T47D (cell line): ENCODE measurements at regions not wholly inside any gene's neighbourhood (a gene's known extent, or its start where the extent isn't known, plus 50 kb on each side); places are given as distances from the start of the nearest gene placed in this dataset.
A peak's percentile ranks its signal among the peaks of the same experiment; 100 is the strongest.
"Not testable (repeated sequence)": the region's sequence is repeated elsewhere in the genome, so short reads cannot be mapped to it uniquely, and the experiment has no call there.

Source experiments
- DNase-seq, 2 experiments: peaks; one replicate each; pipeline versions ENCODE4 v3.0.0 to v3.0.0-alpha.2; 2011 to 2012; ENCODE audit warnings: low read depth in 1 of 2, low spot score in 1 of 2
- JUND ChIP-seq: IDR thresholded peaks from 2 replicates; pipeline ENCODE4 v1.6.1; 2012; ENCODE audit warnings: low read depth
- in situ Hi-C: cut with HindIII; loops from 2 replicates; pipeline ENCODE4 v1.10.0; 2016; ENCODE audit warnings: low sequenced_read_pairs, low pct_unique_long_range_greater_than_20kb

DNA sequence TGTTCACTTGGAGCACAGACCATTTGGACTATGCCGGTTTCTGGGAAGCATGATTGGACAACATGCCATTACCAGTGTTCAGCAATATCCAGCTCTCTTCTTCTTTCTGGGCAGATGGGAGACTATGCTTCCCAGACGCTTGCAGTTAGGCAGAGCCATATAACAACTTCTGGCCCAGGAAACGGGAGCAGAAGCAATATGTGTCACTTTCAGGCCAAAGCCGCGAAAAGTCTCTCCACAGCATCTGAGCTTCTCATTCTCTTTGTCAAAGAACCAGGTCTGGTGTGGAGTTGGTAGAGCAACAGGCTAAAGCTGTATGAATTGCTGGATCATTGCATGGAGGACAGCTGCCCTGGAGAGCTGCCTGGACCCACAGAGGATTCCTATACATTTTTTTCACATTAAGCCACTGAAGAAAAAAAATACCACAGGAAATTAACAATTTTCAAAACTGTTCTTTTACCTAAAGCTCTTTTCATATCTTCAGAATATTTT is 131.4 kb upstream of the FRG1 start:
- no peak for DNase-seq
- TF ChIP-seq JUND: no peak
- in situ Hi-C loops: no loop called here

DNA sequence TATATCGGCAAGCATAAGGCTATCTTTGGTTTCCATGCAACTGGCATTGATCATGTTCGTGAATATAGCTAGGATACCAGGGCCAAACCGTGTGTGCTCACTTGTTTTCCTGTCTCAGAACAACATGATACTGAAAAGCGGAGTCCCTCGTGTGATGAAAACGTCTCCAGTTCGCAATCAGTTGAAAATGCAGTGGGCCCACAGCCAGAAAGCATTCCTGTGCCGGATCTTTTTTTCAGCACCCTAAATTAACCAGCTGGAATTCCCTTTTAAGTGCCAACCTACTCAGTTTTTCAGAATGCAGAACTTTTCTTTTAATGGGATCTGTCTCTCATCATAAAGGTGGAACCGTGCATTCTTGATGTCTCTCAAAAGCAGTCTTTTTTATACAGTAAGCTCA is 130.8 kb upstream of the FRG1 start:
- TF ChIP-seq JUND: no peak
- DNase-seq: no peak
- in situ Hi-C loops: no loop called here

GRCh38 chr4:189810318-189811181 is 130.1 kb upstream of the FRG1 start:
- in situ Hi-C loops, DNase-seq: not testable (repeated sequence)

DNA sequence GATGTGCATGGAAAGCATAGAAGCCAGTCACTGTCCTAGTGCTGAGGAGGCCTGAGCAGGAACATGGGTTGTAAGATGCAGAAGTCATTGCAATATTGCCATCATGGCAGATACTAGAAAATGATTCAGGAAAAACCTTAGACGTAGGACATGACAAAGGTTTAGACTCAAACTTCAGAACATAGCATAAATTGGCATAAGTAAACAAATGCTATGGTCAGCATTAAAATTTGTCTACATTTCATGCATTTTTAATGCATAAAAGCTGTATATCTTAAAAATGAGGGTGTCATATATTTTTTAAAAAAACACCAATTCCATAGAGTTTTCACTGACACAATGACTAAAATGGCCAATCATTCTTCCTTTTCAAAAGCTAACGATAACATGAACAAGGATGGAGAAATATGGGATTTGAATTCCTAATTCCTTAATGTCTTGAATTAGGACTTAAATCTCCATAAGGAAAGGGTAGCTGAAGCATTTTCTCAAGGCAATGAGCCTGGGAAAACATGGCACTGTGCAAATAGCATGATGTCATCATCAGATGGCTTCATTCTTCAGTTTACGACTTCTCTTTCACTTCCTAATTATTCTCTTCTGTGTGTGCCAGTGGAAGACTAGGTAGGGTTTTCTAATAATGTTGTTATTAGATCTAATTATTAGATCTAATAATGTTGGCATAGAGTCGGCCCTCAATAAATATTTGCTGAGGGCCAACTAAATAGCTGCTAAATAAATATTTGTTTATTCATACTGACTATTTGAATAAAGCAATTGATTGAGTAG is 125.1 kb upstream of the FRG1 start:
- in situ Hi-C loops: no loop called here
- TF ChIP-seq JUND: no peak
- DNase-seq: peak in 1 of 2 experiments; percentile 44

GRCh38 chr4:189822326-189822725 is 118.3 kb upstream of the FRG1 start:
- no peak for DNase-seq
- TF ChIP-seq JUND: no peak
- in situ Hi-C loops: no loop called here

DNA sequence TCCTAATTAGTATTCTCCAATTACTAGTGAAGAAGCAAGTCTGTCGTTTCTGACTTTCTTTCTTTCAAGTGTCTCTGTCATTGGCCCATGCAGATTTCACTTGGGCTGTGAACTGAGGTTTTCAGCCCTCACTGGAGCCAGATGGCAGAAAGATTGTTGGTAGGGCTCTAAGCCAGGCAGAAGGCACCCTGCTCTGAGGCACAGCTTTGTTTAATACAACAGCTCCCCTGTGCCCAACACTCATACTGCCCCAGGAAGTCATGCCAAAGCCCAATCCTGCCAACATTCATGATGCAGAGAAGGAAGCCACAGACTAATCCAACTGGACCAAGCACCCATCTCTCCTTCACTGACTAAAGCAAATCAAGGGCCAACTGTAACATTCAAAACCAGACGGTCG is 117.1 kb upstream of the FRG1 start:
- in situ Hi-C loops: no loop called here
- DNase-seq: no peak
- no peak for TF ChIP-seq JUND

DNA sequence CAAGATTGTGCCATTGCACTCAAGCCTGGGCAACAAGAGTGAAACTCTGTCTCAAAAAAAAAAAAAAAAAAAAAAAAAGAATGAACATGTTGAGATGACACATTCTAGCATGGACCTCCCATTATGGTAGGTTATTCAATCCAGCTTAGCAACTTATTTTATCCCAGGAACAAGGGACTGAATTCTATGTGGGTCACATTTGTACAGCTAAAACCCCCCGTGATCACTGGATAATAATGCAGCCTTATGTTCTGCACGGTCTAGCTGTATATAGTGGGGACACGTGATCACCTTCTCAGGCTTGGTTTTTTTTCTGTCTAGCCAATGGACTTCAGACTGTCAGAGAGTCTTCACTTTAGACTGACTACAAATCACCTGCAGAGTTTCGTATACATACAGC is 115.2 kb upstream of the FRG1 start:
- TF ChIP-seq JUND: no peak
- in situ Hi-C loops: no loop called here
- no peak for DNase-seq

DNA sequence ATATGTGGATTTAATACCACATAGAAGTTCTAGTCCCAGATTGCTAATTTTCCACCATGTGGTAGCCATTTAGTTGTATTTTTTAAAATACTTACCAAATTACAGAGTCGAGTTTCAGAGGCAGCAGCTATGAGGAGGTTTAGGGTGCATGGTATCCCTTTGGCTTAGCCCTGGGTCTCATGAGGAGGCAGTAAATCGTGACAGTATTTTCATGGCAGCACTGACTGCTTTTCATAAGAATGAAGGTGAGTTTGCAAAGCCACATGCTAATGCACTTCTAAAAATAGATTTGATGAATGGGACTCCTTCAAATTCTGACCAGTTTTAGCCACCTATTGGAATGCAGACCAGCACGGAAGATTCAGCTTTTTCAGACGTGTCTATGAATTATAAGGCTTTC is 114.0 kb upstream of the FRG1 start:
- no peak for TF ChIP-seq JUND
- in situ Hi-C loops: no loop called here
- DNase-seq: no peak

- in situ Hi-C loops: no loop called here
- DNase-seq: no peak
- TF ChIP-seq JUND: no peak
Measured at GRCh38 chr4:189828081-189828697, 112.5 kb upstream of the FRG1 start.

- in situ Hi-C loops: no loop called here
- no peak for DNase-seq
- no peak for TF ChIP-seq JUND
Measured at GRCh38 chr4:189832528-189832927, 108.1 kb upstream of the FRG1 start.

DNA sequence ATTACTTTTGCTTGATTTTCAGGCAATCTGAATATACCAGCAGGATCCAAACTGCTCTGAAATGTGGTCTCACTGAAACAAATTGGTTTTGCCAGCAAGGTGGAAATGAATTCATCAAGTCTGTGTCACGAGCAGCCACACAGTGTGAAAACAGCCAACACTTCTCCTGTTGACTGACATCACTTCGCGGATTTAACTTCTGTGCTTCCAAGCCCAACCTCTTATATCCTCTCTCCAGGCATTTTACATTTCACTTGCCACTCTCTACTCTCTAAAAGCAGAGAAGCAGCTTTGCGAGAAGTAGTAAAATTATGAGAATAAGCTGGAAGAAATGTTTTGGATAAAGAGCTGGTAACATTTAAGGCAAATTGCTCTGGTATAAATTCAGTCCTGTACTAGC is 106.1 kb upstream of the FRG1 start:
- no peak for DNase-seq
- no peak for TF ChIP-seq JUND
- in situ Hi-C loops: no loop called here

- no peak for TF ChIP-seq JUND
- in situ Hi-C loops: no loop called here
- no peak for DNase-seq
Measured at GRCh38 chr4:189835505-189835904, 105.2 kb upstream of the FRG1 start.

GRCh38 chr4:189837471-189837870 is 103.2 kb upstream of the FRG1 start:
- DNase-seq: no peak
- in situ Hi-C loops: no loop called here
- TF ChIP-seq JUND: no peak
